ENCODE measurements at regions not wholly inside any gene's neighbourhood (a gene's known extent, or its start where the extent isn't known, plus 50 kb on each side); places are given as distances from the start of the nearest gene placed in this dataset.

DNA sequence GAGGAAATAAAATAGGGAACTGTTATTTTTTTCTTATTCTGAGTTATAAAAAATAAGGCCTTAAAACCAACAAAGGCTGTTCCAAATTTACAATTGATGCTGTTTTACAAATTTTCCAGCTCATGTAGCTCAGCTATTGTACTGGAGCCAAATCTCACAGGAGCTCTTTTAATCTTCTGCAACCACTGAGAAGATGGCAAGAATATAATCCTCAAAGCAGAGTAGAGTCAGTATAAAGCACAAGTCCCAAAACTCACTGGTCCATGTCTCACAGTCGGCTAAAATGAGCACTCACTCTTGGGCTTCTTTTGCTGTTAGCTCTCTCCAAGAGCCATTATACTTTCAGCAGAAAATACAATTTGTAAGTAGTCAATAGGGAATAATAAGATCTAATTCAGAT, 1074.4 kb upstream of the PRR20A start:
- TF ChIP-seq, protein P1, sequence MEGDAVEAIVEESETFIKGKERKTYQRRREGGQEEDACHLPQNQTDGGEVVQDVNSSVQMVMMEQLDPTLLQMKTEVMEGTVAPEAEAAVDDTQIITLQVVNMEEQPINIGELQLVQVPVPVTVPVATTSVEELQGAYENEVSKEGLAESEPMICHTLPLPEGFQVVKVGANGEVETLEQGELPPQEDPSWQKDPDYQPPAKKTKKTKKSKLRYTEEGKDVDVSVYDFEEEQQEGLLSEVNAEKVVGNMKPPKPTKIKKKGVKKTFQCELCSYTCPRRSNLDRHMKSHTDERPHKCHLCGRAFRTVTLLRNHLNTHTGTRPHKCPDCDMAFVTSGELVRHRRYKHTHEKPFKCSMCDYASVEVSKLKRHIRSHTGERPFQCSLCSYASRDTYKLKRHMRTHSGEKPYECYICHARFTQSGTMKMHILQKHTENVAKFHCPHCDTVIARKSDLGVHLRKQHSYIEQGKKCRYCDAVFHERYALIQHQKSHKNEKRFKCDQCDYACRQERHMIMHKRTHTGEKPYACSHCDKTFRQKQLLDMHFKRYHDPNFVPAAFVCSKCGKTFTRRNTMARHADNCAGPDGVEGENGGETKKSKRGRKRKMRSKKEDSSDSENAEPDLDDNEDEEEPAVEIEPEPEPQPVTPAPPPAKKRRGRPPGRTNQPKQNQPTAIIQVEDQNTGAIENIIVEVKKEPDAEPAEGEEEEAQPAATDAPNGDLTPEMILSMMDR (IDR thresholded peaks at IDR 0.05): no peak
- no peak for TF ChIP-seq POLR2A (IDR thresholded peaks at IDR 0.05)
- Histone ChIP-seq H3K4me1 (no peaks in the 10 kb centered on the region), H3K27ac (no peak overlapping the region), H3K27me3 (no peaks in the 10 kb centered on the region), H3K36me3 (no peaks in the 10 kb centered on the region), H3K9me3 (no peaks in the 10 kb centered on the region), H3K4me3 (no peak overlapping the region)
- DNase-seq: no peak

DNA sequence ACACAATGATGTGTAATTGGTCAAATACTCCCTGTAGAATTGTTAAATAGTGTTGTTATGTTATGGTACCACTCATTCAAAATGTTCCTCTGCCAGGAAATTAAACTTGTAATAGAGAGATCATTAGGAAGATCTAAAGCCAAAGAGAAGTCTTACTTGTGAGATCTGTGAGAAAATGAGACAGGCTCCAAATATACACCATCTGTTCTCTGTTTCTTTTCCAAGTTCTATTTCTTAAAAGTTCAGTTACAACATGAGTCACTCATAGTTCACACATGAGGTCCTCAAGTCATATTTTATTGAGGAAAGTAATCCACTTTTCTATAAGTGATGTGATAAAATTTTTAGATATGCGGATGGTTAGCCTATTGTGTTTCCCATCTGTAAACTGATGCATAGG, 1038.1 kb upstream of the PRR20A start:
- Histone ChIP-seq H3K36me3 (no peaks in the 10 kb centered on the region), H3K27ac (no peak overlapping the region), H3K4me3 (no peak overlapping the region), H3K27me3 (no peaks in the 10 kb centered on the region), H3K4me1 (no peaks in the 10 kb centered on the region), H3K9me3 (no peaks in the 10 kb centered on the region)
- TF ChIP-seq, protein P1 (IDR thresholded peaks at IDR 0.05): no peak
- TF ChIP-seq POLR2A (IDR thresholded peaks at IDR 0.05): no peak
- DNase-seq: no peak

DNA sequence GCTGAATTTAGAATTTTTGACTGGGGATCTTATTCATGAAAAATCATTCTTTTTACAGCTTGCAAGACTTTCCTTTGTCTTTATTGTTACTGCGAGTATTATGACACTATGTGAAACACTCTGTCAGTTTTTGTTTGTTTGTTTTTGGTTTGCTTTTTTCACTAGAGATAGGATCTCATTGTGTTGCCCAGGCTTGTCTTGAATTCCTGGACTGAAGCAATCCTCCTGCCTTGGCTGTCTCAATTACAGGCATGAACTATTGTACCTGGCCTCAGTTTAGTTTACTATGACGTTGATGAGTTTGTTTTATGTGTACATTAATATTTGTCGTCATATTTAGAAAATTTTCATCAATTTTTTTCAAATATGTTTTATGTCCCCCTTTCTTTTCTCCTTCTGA, 1030.0 kb upstream of the PRR20A start:
- no peak overlapping the region for H3K4me3 ChIP-seq
- H3K36me3 ChIP-seq: no peaks in the 10 kb centered on the region
- no peak overlapping the region for H3K27ac ChIP-seq
- no peak for DNase-seq
- H3K4me1 ChIP-seq: no peaks in the 10 kb centered on the region
- H3K27me3 ChIP-seq: no peaks in the 10 kb centered on the region
- H3K9me3 ChIP-seq: no peaks in the 10 kb centered on the region
- TF ChIP-seq POLR2A (IDR thresholded peaks at IDR 0.05): no peak
- TF ChIP-seq, protein P1 (IDR thresholded peaks at IDR 0.05): no peak

DNA sequence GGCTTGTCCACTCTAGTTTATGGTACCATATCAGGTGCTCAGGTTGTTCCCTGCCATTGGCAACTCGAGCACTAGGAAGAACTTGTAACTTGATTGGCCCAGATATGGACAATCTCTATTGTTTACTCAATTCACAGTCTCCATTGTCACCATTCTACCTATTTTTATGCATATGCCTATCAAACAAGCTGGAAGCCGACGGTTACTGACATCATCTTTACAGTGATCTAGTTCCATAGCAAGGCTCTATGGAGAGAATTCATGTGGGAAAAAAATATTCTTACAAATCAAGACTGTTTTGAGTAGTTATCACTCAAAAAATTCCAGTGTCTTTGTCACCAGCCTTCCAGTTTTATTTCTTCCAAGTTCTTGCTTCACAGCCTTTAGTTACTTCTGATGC, 1006.2 kb upstream of the PRR20A start:
- no peak for DNase-seq
- Histone ChIP-seq H3K9me3 (no peaks in the 10 kb centered on the region), H3K4me1 (no peaks in the 10 kb centered on the region), H3K27me3 (no peaks in the 10 kb centered on the region), H3K27ac (no peak overlapping the region), H3K36me3 (no peaks in the 10 kb centered on the region), H3K4me3 (no peak overlapping the region)
- TF ChIP-seq POLR2A (IDR thresholded peaks at IDR 0.05): no peak

DNA sequence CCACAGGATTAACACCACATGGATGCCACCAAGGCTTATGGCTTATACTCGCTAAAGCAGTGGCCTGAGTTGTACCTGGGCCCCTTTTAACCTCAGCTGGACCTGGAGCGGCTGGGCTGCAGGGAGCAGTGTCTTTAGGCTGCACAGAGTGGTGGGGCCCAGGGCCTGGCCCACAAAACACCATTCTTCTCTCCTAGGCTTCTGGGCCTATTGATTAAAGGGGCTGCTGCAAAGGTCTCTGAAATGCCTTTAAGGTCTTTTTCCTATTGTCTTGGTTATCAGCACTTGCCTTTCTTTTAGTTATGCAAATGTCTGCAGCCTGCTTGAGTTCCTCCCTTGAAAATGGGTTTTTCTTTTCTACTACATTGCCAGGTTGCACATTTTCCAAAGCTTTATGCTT, 973.9 kb upstream of the PRR20A start:
- Histone ChIP-seq H3K4me3 (no peak overlapping the region), H3K9me3 (peaks cover 0 to 5% (median 0%) of the 10 kb centered on the region in 4 donors), H3K27ac (no peak overlapping the region), H3K4me1 (no peaks in the 10 kb centered on the region), H3K27me3 (no peaks in the 10 kb centered on the region), H3K36me3 (no peaks in the 10 kb centered on the region)
- TF ChIP-seq, protein P1 (IDR thresholded peaks at IDR 0.05): no peak
- TF ChIP-seq POLR2A (IDR thresholded peaks at IDR 0.05): no peak
- DNase-seq: no peak

DNA sequence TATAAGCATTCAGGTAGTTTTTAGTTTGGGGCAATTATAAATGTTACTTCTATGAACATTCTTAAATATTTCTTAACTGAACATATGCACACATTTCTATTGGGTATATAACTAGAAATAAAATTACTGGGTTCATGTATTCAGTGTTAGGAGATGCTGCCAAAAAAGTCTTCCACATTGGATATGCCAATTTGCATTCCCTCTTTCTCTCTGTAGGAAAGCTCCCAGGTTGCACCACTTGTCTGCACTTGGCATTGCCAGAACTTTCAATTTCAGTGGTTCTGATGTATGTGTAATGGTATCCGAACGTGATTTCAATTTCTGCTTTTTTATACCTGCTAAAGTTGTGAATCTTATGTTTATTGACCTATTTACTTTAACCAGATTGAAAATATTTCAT, 972.1 kb upstream of the PRR20A start:
- no peak overlapping the region for H3K27ac ChIP-seq
- DNase-seq: no peak
- TF ChIP-seq, protein P1 (IDR thresholded peaks at IDR 0.05): no peak
- no peak for TF ChIP-seq POLR2A (IDR thresholded peaks at IDR 0.05)
- H3K4me1 ChIP-seq: no peaks in the 10 kb centered on the region
- no peaks in the 10 kb centered on the region for H3K27me3 ChIP-seq
- no peaks in the 10 kb centered on the region for H3K36me3 ChIP-seq
- H3K4me3 ChIP-seq: no peak overlapping the region
- H3K9me3 ChIP-seq: peaks cover 0 to 5% (median 0%) of the 10 kb centered on the region in 4 donors

Measured in Peyer's patch (tissue), 4 donors.